NCI-H2029 (cell line): ENCODE measurements at regions not wholly inside any gene's neighbourhood (a gene's known extent, or its start where the extent isn't known, plus 50 kb on each side); places are given as distances from the start of the nearest gene placed in this dataset.

ENCODE experiments used
- DNase-seq: peaks from one replicate; lab custom pipeline; 2025; lab: John Stamatoyannopoulos, UW

DNA sequence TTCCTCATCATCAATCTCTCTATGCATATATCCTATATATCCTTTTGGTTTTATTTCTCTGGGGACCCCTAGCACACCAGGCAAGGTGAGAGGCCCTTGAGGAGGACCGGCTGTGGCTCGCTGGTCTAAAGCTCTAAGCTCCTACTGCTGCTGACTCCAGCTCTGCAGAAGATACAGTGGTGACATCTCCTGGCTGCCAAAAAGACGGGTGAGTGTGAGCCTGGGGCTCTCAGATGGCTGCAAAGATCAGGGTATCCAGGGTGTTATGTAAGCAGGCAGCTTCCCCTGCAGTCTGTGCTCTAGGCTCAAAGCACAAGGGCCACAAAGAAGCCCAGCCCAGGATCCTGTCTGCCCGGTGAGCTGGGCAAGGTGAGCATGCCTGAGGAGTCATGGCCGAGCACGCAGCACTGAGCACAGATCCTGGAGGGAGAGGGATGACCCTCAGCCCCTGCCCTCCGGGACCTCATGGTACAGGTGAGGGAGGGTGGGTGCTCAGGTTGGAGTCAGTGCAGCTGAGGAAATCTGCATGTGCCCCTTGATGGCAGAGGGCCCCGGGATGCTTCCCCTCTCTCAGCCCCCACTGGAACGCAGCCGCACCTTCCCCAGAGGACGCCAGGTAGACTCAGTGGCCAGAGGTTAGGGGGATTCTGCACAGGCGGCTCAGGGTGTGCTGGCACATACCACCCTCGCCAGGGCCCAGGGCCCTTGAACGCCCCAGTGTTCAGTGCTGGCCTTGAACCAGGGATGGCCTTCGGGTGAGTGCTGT is 95.4 kb upstream of the INSIG1 start:
- DNase-seq, result no peak

DNA sequence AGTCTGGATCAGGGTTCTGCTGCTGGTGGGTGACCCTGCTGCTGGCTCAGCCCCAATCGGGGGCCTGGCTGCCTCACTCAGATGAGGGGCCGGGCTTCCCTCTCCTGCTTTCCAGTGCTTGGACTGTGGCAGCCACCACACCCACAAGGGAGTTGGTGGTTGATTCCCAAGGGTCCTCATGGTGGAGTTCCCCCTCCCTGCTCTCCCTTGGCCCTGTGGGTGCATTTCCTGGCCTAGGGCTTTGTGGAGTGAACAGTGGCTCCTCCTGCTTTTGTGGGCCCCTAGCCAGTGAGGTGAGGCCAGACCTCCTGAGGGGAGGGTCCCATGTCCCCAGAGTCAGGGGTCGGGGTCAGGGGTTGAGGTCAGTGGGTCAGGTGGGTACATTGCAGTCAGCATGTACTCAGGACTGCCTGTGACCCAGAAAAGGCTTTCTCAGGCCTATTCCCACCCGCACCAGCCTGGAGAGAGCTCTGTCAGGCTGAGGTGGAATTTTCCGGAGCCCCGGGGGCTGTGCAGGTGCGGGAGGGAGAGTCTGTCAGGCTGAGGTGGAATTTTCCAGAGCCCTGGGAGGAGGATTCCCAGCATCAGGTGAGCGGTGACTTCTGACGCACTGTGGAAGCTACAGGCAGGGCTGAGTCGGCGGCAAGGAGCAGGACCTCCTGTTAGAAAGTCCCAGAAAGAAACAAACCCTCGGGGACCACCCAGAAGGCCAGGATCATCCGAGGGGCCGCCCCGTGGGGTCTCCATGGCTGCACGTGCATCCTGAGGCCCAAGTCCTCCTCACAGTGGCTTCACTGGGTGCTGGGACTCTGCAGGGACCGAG is 94.4 kb upstream of the INSIG1 start:
- DNase-seq, result no peak

DNA sequence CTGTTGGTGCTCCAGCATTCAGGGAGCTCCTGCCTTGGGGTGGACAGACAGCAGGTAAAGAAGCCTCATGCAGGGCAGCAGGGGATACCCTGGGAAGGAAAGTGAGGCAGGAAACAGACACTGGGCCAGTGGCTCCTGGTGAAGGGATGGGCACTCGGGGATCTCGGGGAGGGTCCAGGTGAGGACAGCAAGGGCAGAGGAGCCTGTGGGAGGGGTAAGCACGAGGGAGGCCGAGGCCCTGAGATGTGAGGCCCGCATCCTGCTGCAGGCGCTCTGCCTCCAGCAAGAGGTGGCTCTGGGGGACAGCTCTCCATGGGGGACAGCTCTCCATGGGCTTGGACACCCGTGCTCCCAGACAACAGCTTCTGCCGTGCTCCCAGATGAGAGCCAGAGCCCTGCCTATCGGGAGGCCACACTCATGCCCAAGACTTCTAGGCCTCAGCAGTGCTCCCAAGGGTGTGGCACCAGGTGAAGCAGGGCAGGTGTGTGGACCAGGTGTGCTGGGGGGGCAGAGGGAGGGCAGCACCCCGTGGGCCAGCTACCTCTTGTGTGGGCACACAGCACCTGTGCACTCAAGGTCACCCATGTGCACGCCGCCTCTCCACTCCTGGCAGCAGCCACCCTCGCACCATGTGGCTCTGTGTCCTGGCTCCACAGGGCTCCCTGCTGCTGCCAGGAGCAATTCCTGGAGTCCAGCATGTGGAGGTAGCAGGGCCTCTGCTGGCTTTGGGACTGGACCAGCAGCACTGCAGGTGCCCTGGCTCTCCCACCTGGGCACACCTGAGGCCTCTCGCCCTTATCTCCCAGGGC is 93.6 kb upstream of the INSIG1 start:
- DNase-seq, result no peak

DNA sequence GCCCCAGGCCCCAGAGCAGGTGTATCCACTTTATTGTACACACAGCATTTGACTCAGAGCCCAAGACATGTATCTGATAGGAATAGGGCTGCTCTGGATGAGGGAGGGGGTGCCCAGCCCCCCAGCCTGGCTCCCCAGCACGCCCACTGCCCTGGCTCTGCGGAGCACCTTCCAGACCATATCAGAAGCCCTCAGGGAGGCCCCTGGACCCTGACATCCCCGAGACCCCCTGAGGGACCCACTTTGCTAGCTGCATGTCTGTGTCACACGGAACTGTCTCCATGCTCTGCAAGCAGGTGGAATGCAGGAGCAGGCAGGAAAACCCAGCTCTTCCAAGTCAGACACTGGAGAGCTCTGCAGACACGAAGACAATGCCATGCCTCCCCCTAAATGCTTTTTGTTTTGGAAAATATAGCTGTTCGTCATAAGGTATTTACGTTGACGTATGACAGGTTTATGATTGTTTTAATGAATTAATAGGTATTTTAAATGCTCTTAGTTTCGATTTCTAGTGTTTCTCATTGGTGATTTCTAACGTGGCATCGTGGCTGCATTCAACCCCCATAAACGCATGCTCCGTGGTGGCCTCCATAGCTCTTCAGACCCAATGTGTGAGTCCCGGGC is 92.8 kb upstream of the INSIG1 start:
- DNase-seq, result no peak

DNA sequence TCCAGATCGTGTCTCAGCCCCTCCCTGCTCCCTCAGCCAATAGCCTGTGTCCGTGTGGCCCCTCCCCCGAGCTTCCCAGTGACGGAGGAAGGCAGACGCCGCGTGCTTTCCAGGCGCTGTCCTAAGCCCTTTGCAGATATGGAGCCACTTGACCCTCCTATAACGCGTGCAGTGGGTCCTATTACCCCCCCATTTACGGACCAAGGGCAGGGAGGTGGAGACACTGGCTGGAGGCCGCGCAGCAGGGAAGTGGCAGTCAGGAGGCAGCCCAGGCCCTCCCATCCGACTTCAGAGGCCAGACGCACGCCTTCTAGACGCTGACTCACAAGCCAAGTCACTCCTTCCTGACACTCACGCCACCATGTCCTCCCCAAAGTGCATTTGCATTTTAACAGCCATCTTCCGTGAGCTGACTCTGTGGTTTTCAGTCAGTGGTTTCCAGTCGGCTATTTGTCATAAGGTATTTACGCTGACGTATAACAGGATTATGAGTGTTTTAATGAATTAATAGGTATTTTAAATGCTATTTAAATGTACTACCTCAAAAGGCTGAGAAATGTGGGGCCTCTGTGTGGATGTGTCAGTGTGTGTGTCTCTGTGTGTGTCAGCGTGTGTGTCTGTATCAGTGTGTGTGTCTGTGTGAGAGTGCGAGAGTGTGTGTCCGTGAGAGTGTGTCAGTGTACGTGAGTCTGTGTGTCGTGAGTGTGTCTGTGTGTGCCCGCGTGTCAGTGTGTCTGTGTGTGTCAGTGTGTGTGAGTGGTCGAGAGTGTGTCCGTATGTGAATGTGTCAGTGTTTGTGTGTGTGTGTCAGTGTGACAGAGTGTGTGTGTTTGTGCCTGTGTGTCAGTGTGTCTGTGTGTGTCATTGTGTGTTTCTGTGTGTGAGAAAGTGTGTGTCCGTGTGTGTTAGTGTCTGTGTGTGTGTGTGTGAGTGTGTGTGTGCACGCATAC is 92.0 kb upstream of the INSIG1 start:
- DNase-seq, result no peak

DNA sequence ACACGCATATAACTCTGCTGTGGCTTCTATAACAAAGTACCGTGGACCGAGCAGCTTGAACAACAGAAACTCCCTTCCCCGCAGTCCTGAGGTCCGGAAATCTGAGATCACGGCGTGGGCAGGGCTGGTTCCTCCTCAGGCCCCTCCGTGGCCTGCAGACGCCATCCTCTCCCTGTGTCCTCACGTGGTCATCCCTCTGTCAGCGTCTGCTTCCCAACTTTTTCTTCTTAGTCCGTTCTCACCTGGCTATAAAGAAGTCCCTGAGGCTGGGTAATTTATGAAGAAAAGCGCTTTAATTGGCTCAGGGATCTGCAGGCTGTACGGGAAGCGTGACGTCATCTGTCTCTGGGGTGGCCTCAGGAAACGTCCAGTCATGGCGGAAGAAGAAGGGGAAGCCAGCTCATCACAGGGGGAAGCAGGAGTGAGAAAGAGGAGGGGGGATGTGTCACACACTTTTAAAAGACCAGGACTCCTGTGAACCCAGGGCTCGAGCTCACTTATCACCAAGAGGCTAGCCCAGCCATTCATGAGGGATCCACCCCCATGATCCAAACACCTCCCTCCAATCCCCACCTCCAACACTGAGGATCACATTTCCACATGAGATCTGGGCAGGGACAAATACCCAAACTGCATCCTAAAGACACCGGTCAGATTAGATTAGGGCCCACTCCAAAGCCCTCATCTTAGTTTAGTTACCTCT is 91.2 kb upstream of the INSIG1 start:
- DNase-seq, result no peak

DNA sequence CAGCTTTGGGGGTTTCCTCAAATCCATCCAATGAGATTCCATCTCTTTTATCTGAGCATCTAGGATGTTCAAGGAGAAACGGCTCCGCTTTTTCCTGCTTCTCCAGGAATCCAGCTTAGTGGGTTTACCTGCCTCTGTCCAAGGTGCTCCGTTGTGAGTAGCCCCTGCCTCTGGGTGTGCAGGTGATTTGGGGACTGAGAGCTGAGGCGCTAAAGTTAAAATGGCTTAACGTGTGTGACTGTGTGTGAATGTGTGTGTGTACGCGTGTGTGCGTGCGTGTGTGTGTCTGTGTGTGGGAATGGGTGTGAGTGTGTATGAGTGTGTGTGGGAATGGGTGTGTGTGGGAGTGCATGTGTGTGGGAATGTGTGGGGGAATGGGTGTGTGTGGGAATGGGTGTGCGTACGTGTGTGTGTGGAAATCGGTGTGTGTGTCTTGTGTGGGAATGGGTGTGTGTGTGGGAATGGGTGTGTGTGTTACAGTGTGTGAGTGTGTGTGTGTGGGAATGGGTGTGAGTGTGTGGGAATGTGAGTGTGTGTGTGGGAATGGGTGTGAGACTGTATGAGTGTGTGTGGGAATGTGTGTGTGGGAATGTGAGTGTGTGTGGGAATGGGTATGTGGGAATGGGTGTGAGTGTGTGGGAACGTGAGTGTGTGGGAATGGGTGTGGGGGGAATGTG is 90.2 kb upstream of the INSIG1 start:
- no peak for DNase-seq

DNA sequence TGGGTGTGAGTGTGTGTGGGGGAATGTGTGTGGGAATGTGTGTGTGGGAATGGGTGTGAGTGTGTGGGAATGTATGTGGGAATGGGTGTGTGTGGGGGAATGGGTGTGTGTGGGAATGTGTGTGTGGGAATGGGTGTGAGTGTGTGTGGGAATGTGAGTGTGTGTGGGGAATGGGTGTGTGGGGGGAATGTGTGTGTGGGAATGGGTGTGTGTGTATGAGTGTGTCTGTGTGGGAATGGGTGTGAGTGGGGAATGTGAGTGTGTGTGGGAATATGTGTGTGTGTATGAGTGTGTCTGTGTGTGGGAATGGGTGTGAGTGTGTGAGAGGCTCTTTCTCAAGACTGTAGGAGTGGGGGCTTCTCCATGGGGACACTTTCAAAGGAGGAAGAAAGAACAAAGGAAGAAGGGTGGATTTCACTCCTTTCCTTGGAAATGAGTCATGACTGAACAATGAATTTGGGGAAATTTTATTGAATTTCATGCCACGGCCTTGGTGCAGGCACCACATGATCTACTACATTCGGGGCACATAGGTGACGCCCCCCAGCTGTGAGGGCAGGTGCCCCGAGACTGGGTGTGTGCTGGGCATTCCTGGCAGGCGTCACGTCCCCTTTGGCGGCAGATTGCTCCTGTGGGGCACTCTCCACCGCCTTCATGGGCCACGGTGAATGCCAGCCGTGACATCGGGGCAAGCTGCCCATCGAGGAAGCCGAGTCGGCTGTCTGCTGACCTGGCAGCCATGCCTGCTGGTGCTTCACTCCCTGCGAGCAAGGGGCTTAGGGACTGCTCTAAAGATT is 88.8 kb upstream of the INSIG1 start:
- no peak for DNase-seq

DNA sequence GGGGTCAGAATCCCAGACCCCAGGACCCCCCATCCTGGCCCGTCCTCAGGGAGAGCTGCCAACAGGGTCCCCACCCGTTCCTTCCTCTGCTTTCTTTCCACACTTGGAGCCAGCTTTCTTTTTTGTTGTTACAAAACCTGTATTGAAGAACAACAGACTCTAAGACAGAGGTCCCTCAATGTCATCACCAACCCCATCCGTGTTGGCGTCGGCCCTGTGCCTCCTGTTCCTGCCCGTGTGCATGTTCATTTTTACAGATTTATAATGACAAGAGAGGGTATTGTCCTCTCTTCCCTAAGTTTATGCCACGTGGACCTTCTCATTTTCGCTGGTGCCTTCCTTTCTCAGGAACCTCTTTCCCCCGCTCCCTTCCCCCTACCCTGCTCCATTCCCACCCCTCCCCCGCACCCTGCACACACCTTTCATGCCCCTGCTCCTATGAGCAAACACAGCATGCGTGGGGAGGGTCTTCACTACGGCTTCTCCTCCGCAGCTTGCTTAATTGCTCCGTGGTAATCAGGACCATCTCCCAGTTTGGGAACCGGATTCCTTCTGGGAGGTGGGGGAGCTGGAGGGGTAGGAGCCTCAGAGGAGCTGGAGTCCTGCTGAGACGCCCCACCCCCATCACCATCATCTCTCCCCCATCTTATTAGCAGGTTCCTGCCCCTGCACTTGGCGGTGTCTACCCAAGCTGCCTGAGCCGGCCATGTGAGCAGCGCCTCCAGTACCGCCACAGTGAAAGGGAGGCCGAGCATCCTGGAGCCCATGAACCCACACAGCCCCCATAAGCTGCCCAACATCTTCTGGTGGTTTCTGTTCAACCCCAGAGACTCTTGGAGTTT is 88.0 kb upstream of the INSIG1 start:
- DNase-seq, result no peak

DNA sequence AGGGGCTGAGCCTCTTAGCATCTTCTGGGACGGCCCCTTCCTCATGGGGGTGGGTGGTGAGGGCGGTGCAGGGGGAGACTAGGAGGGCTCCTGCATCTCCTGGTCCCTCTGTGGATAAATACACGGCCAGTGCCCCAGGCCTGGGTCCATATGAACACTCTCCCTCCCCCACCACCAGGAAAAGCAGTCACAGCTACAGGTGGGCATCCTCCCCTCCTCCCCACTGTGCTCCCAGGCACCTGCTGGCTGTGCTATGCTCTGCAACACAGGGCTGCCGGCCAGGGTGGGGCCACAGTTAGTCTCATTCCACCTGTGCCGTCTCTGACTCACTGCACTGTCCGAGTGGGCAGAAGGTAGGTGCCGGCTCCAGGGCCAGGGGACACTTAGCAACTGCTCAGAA is 87.3 kb upstream of the INSIG1 start:
- no peak for DNase-seq

DNA sequence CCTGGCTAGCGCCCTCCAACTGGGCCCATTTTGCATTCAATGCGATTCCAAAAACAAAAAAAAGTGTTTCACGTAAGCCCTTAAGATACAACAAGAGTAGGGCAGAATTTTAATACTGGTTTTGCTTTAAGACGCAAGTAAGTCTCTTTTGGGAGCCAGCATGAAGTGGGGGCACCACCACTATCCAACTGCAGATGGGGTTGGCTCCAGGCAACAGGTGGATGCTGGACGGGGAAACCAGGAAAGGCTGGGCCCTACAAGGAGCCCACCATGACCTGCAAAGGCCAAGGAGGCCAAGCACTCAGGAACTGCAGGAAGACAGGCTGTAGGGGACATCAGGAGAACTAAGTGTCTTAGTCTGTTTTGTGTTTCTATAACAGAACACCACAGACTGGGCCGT is 86.5 kb upstream of the INSIG1 start:
- DNase-seq, result no peak

DNA sequence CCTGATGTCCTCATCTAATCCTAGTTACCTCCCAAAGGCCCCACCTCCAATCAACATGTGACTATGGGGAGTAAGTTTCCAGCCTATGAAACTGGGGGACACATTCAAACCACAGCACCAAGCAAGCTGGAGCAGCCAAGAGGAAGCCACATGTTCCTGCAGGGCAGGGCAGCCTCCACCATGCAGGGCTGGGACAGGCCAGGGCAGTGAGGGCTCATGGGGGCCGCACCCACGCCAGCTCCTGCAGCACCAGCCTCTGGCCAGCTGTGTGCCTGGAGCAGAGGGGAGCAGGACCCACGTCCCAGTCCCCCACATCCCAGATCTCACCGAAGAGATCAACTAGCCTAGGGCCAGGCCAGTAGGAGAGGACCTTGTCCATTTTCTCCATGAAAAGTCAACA is 85.9 kb upstream of the INSIG1 start:
- no peak for DNase-seq

DNA sequence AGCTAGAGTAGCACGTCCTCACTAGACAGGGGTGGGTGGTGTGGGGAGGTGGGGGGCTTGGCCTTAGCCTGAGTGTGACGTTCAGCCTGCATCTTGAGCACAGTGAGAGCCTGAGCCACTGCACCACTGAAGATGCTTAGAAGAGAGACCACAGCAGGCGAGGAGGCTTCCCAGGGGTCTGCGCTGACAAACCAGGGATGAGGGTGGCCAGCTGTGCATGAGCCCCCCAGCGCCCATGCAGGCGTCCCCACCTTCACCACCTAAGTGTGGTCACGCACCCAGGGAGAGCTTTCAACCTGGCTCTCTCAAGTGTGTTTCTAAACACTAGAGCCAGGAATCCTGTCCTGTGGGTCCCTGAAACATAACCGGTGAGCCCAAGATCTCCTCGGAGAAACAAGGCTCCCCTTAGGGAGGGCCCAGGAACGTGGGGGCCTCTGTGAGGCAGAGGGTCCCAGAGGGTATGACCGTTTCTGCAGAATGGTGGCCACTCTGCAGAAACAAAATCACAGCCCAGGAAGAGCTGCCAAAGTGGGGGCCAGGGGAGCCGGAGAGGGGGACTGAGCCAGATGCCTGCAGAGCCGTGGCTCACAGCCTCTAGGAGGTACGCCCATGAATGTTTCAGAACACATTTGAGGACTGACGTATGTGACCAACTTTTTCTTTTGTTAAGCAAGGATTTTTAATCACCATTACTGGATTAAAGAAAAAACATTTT is 85.2 kb upstream of the INSIG1 start:
- no peak for DNase-seq

DNA sequence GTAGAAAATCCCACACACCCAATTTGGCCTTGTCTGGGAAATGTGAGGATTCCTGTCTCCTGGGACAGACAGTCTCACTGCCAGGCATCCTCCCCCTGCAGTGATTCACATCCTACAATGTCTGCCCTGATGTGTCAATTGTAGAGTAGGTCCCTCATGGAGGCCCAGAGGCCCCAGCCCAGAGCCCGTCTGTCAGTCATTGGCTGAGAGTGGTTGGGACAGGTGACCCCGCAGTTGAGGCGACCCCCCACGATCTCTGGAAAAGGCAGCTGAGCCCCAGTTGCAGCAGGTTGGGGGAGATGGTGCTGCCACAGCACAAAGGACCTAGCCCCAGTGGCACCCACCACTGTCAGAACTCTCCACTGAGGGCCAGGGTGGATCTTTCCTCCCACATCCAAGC is 84.3 kb upstream of the INSIG1 start:
- DNase-seq, result no peak

DNA sequence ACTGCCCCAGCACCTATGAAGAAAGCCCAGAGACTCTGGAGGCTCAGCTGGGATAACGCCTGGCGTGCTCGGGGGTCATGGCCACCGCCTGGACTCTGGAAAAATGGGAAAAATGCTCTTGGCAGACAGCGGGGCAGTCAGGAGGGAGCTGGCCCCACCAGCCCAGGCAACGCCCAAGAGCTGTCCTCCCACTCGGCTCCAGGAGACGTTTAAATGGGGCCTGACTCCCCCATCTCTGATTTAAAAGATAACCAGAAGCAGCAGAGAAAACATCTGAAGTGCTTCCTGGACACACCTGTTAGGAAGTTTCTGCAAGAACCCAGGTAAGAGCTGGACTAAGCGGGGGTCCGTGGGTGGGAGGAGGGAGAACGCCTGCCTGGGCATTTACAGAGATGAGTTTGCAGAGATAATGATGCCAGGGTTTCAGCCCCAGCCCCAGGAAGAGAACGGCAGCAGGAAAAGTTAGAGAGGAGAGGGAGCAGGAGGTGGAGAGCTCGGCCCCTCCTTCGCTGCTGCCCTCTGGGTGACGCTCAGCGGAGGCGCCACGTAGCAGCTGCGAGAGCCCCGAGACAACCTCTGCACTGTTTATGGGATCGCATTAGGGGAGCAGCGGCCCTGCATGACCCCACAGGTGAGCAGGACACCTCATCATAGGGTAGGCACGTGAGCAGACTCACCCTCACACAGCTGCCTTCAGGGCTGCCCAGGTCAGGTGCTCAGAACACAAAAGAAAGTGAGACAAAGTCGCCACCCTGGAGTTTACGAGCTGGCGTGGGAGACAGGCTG is 83.5 kb upstream of the INSIG1 start:
- DNase-seq, result no peak

DNA sequence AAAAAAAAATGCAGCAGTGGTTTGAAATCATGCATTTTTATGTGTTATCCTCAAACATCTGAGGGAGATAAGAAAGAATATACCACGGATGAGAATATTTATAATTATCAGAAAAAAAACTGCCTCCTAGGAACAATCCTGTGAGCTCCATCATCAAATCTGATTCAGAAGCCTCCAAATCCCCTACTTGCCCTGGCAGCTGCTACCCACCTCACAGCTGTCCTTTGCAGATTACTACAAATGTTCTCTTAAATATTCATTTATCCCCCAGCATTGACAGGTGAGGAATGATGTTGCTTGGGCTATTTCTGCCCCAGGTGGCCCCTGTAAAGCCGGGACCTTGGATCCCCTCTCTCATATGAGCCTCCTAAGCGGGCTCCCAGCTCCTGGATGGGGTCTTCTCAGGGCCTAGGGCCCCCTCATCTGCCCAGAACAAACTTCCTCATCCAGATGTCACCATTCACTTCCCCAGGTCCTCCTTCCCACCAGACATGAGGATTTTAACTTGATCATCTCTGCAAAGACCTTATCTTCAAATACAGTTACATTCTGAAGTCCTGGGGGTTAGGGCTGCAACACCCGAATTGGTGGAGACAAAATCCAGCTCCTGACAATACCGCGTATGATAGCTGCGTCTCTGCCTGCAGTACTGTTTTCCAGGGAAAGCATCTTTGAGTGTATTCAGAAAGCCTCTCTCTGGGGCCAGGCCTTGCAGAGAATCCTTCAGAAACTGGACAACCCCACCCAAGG is 81.9 kb upstream of the INSIG1 start:
- DNase-seq, result no peak
